H9 (cell line): ENCODE measurements at regions not wholly inside any gene's neighbourhood (a gene's known extent, or its start where the extent isn't known, plus 50 kb on each side); places are given as distances from the start of the nearest gene placed in this dataset.
A peak's percentile ranks its signal among the peaks of the same experiment; 100 is the strongest.

Experiments used
- DNase-seq: peaks from one replicate; pipeline ENCODE4 v3.0.0-alpha.2; 2017
- H2AFZ ChIP-seq: one replicate; pipeline ENCODE4 v1.6.1; 2013; ENCODE audit warnings: mild to moderate bottlenecking, low read length, control low read depth, moderate library complexity
- H2AK5ac ChIP-seq: 2 replicates; pipeline ENCODE4 v1.6.1; 2013; ENCODE audit warnings: low read length, control low read depth, mixed read lengths; ENCODE audit not compliant: insufficient read length
- H2BK120ac ChIP-seq: one replicate; pipeline ENCODE4 v1.6.1; 2013; ENCODE audit warnings: low read depth, mild to moderate bottlenecking, low read length, control low read depth, inconsistent platforms; ENCODE audit not compliant: poor library complexity, severe bottlenecking
- H2BK12ac ChIP-seq: 2 replicates; pipeline ENCODE4 v1.6.1; 2013; ENCODE audit warnings: low read length, control low read depth, mixed read lengths, low read depth; ENCODE audit not compliant: insufficient read length
- H2BK15ac ChIP-seq: 2 replicates; pipeline ENCODE4 v1.6.1; 2013; ENCODE audit warnings: low read depth, low read length, control low read depth
- H2BK20ac ChIP-seq: one replicate; pipeline ENCODE4 v1.6.1; 2013; ENCODE audit warnings: low read depth, mild to moderate bottlenecking, low read length, control low read depth, inconsistent platforms; ENCODE audit not compliant: poor library complexity, severe bottlenecking
- H2BK5ac ChIP-seq: 2 replicates; pipeline ENCODE4 v1.6.1; 2013; ENCODE audit warnings: low read length, control low read depth, mixed read lengths; ENCODE audit not compliant: insufficient read length
- H3K14ac ChIP-seq: 2 replicates; pipeline ENCODE4 v1.6.1; 2013; ENCODE audit warnings: low read length, control low read depth; ENCODE audit not compliant: insufficient read depth
- H3K18ac ChIP-seq: 2 replicates; pipeline ENCODE4 v1.6.1; 2013; ENCODE audit warnings: low read depth, mild to moderate bottlenecking, mixed read lengths, low read length, control low read depth; ENCODE audit not compliant: insufficient read length
- H3K23ac ChIP-seq: 2 replicates; pipeline ENCODE4 v1.6.1; 2013; ENCODE audit warnings: low read length, control low read depth, mixed read lengths, low read depth; ENCODE audit not compliant: insufficient read length
- H3K23me2 ChIP-seq: 2 replicates; pipeline ENCODE4 v1.6.1; 2013; ENCODE audit warnings: low read depth, mild to moderate bottlenecking, mixed read lengths, low read length, control low read depth; ENCODE audit not compliant: insufficient read length, poor library complexity, severe bottlenecking
- H3K27ac ChIP-seq: 2 replicates; pipeline ENCODE4 v1.5.1; 2013; ENCODE audit warnings: low read length, control low read depth, mixed read lengths, low read depth; ENCODE audit not compliant: insufficient read length
- H3K27me3 ChIP-seq: 2 replicates; pipeline ENCODE4 v1.6.1; 2013; ENCODE audit warnings: low read length, control low read depth, inconsistent platforms; ENCODE audit not compliant: insufficient read depth
- H3K4ac ChIP-seq: 2 replicates; pipeline ENCODE4 v1.6.1; 2013; ENCODE audit warnings: low read depth, mild to moderate bottlenecking, control low read depth, inconsistent platforms, low read length, moderate library complexity
- H3K4me1 ChIP-seq: 2 replicates; pipeline ENCODE4 v1.6.1; 2013; ENCODE audit warnings: low read length, control low read depth, inconsistent platforms; ENCODE audit not compliant: insufficient read depth
- H3K4me2 ChIP-seq: 2 replicates; pipeline ENCODE4 v1.6.1; 2013; ENCODE audit warnings: low read length, control low read depth, mixed read lengths; ENCODE audit not compliant: insufficient read length, insufficient read depth
- H3K56ac ChIP-seq: 2 replicates; pipeline ENCODE4 v1.6.1; 2013; ENCODE audit warnings: low read depth, mild to moderate bottlenecking, mixed read lengths, low read length, control low read depth; ENCODE audit not compliant: insufficient read length
- H3K79me1 ChIP-seq: 2 replicates; pipeline ENCODE4 v1.6.1; 2013; ENCODE audit warnings: low read depth, mild to moderate bottlenecking, moderate library complexity, low read length, control low read depth, inconsistent platforms; ENCODE audit not compliant: insufficient read depth, poor library complexity, severe bottlenecking
- H3K79me2 ChIP-seq: 2 replicates; pipeline ENCODE4 v1.6.1; 2013; ENCODE audit warnings: low read length, control low read depth, inconsistent platforms; ENCODE audit not compliant: insufficient read depth
- H3K9ac ChIP-seq: 2 replicates; pipeline ENCODE4 v1.6.1; 2013; ENCODE audit warnings: low read length, control low read depth, mixed read lengths; ENCODE audit not compliant: insufficient read length; ENCODE audit errors: extremely low read depth
- H3K9me3 ChIP-seq: one replicate; pipeline ENCODE4 v1.6.1; 2013; ENCODE audit warnings: low read depth, low read length, inconsistent platforms; ENCODE audit not compliant: control insufficient read depth
- H3T11ph ChIP-seq: one replicate; pipeline ENCODE4 v1.6.1; 2013; ENCODE audit warnings: mild to moderate bottlenecking, low read length, control low read depth, inconsistent platforms
- H4K20me1 ChIP-seq: one replicate; pipeline ENCODE4 v1.6.1; 2013; ENCODE audit not compliant: control insufficient read depth, insufficient read length, insufficient read depth
- H4K5ac ChIP-seq: 2 replicates; pipeline ENCODE4 v1.6.1; 2013; ENCODE audit warnings: low read depth, mild to moderate bottlenecking, mixed read lengths, low read length, control low read depth; ENCODE audit not compliant: insufficient read length
- H4K8ac ChIP-seq: replicated peaks from 2 replicates; pipeline ENCODE4 v1.6.1; 2013; ENCODE audit warnings: low read length, control low read depth, mixed read lengths, low read depth; ENCODE audit not compliant: insufficient read length
- H4K91ac ChIP-seq: 2 replicates; pipeline ENCODE4 v1.6.1; 2013; ENCODE audit warnings: low read depth, mild to moderate bottlenecking, moderate library complexity, mixed read lengths, low read length, control low read depth; ENCODE audit not compliant: insufficient read length
- H3K27ac Mint-ChIP-seq, 3 experiments: 2 replicates in 2 of 3; 3 replicates in 1 of 3; pipeline ENCODE4 v1.8.0; 2020 to 2021; ENCODE audit warnings: mixed read lengths in 3 of 3, mild to moderate bottlenecking in 1 of 3, moderate library complexity in 1 of 3
- H3K27me3 Mint-ChIP-seq: 2 replicates; pipeline ENCODE4 v1.8.0; 2021; ENCODE audit warnings: low read depth, mild to moderate bottlenecking, moderate library complexity, mixed read lengths
- H3K36me3 Mint-ChIP-seq, 3 experiments: 2 replicates in 2 of 3; 3 replicates in 1 of 3; pipeline ENCODE4 v1.8.0; 2020 to 2021; ENCODE audit warnings: low read depth in 3 of 3, mixed read lengths in 3 of 3; ENCODE audit not compliant: insufficient read depth in 1 of 3
- H3K4me1 Mint-ChIP-seq, 2 experiments: 2 replicates each; pipeline ENCODE4 v1.8.0; 2020; ENCODE audit warnings: mixed read lengths in 2 of 2
- H3K4me3 Mint-ChIP-seq, 2 experiments: 2 replicates in 1 of 2; 3 replicates in 1 of 2; pipeline ENCODE4 v1.8.0; 2020 to 2021; ENCODE audit warnings: mild to moderate bottlenecking in 2 of 2, mixed read lengths in 2 of 2, moderate library complexity in 1 of 2
- H3K9me3 Mint-ChIP-seq, 2 experiments: 2 replicates in 1 of 2; 3 replicates in 1 of 2; pipeline ENCODE4 v1.8.0; 2020; ENCODE audit warnings: mild to moderate bottlenecking in 2 of 2, mixed read lengths in 2 of 2, moderate library complexity in 1 of 2
- CTCF ChIP-seq: fragments of 200-600 bp; sonication (generic); conservative IDR thresholded peaks from 3 replicates; pipeline ENCODE4 v1.8.0; 2021; ENCODE audit warnings: antibody characterized with exemption, mild to moderate bottlenecking
- WGBS: extraction: QIAGEN DNeasy Blood & Tissue Kit; methylation state at CpG from one replicate; pipeline ENCODE4 v1.1.7; 2013; ENCODE audit warnings: missing lambda C conversion rate, low lambda C conversion rate, mixed read lengths; ENCODE audit not compliant: insufficient read length; ENCODE audit errors: extremely low coverage; 5-methylcytosine and 5-hydroxymethylcytosine counted together

- H3K4me3 Mint-ChIP-seq, result no peak overlapping the region
- H3K27me3 Mint-ChIP-seq, result no peaks in the 10 kb centered on the region
- no peaks in the 10 kb centered on the region for H3K9me3 ChIP-seq
- DNase-seq, result no peak
- H2BK12ac ChIP-seq, result no peak overlapping the region
- H3K4me1 ChIP-seq, result peaks cover 12% of the 10 kb centered on the region
- no peak overlapping the region for H4K5ac ChIP-seq
- H3K14ac ChIP-seq, result no peak overlapping the region
- no peak for TF ChIP-seq CTCF
- no peak overlapping the region for H3K9ac ChIP-seq
- H4K8ac ChIP-seq, result no peak overlapping the region
- H3K18ac ChIP-seq, result no peak overlapping the region
- no peak overlapping the region for H4K91ac ChIP-seq
- H2AK5ac ChIP-seq, result no peak overlapping the region
- no peak overlapping the region for H2AFZ ChIP-seq
- no peak overlapping the region for H3K4me2 ChIP-seq
- no peak overlapping the region for H2BK20ac ChIP-seq
- no peak overlapping the region for H2BK5ac ChIP-seq
- H3K27ac ChIP-seq, result no peak overlapping the region
- no CpG with 5 or more reads among the region's 3 CpGs for WGBS
- no peaks in the 10 kb centered on the region; a peak in 1 of 5 replicates for H3K9me3 Mint-ChIP-seq
- no peak overlapping the region for H3K56ac ChIP-seq
- H3K23ac ChIP-seq, result no peak overlapping the region
- H3K27ac Mint-ChIP-seq, result peak overlapping the region in 1 of 3 experiments; percentile 47; a peak in 1 of 7 replicates
- H3K4me1 Mint-ChIP-seq, result peaks cover 30 to 34% of the 10 kb centered on the region in 2 experiments
- H3K27me3 ChIP-seq, result no peaks in the 10 kb centered on the region
- no peak overlapping the region for H3K4ac ChIP-seq
- H3K79me1 ChIP-seq, result no peaks in the 10 kb centered on the region
- no peak overlapping the region for H2BK120ac ChIP-seq
- H3K23me2 ChIP-seq, result no peaks in the 10 kb centered on the region
- no peak overlapping the region for H2BK15ac ChIP-seq
- peaks cover 0 to 4% (median 2%) of the 10 kb centered on the region in 3 experiments; a peak in 3 of 7 replicates for H3K36me3 Mint-ChIP-seq
- H4K20me1 ChIP-seq, result no peaks in the 10 kb centered on the region
- no peaks in the 10 kb centered on the region for H3K79me2 ChIP-seq
- H3T11ph ChIP-seq, result no peak overlapping the region
Measured at GRCh38 chr13:105276571-105276970, 1258.9 kb downstream of the EFNB2 start.
